ENCODE measurements at regions not wholly inside any gene's neighbourhood (a gene's known extent, or its start where the extent isn't known, plus 50 kb on each side); places are given as distances from the start of the nearest gene placed in this dataset.

- TF ChIP-seq CTCF (IDR thresholded peaks at IDR 0.05) (no peak), POLR2A (IDR thresholded peaks at IDR 0.05) (no peak), POLR2AphosphoS5 (IDR thresholded peaks at IDR 0.05) (no peak)
Observed at GRCh38 chr1:79161077-79161476, 154.5 kb upstream of the ADGRL4 start.

Measured in prostate gland (tissue), 2 donors.